HepG2 (cell line): ENCODE measurements at regions not wholly inside any gene's neighbourhood (a gene's known extent, or its start where the extent isn't known, plus 50 kb on each side); places are given as distances from the start of the nearest gene placed in this dataset.
A peak's percentile ranks its signal among the peaks of the same experiment; 100 is the strongest.

ENCODE experiments used
- ADNP ChIP-seq: sonication (generic); formaldehyde crosslinking; IDR thresholded peaks from 2 replicates; pipeline ENCODE4 v1.4.0; 2020; ENCODE audit warnings: missing genetic modification reagents
- AGO2 ChIP-seq: fragments of 200-400 bp; formaldehyde crosslinking; optimal IDR thresholded peaks from 2 replicates; pipeline ENCODE3; 2017; ENCODE audit warnings: mild to moderate bottlenecking, low read depth, low read length, moderate library complexity
- BHLHE40 ChIP-seq: IDR thresholded peaks from 2 replicates; pipeline ENCODE4 v1.6.1; 2011; ENCODE audit warnings: low read length, improper control_type of control experiment
- CAMTA2 ChIP-seq: sonication (generic); formaldehyde crosslinking; IDR thresholded peaks from 2 replicates; pipeline ENCODE4 v1.4.0; 2020; ENCODE audit warnings: mild to moderate bottlenecking, missing genetic modification reagents, borderline replicate concordance
- EED ChIP-seq: sonication (generic); formaldehyde crosslinking; IDR thresholded peaks from 2 replicates; pipeline ENCODE4 v1.5.0; 2020; ENCODE audit warnings: mild to moderate bottlenecking, missing genetic modification reagents
- EP300 ChIP-seq, 3 experiments: sonication (generic) in 1 of 3; formaldehyde crosslinking in 1 of 3; IDR thresholded peaks; 2 replicates each; pipeline versions ENCODE4 v1.5.1 to v1.6.1; 2011 to 2020; ENCODE audit warnings: low read depth in 2 of 3, low read length in 2 of 3, borderline replicate concordance in 1 of 3, improper control_type of control experiment in 1 of 3, mild to moderate bottlenecking in 1 of 3, missing genetic modification reagents in 1 of 3, moderate library complexity in 1 of 3
- MLLT10 ChIP-seq: sonication (generic); formaldehyde crosslinking; IDR thresholded peaks from 2 replicates; pipeline ENCODE4 v1.4.0; 2020; ENCODE audit warnings: missing genetic modification reagents
- RFX1 ChIP-seq: fragments of 450-650 bp; IDR thresholded peaks from 2 replicates; pipeline ENCODE4 v1.6.1; 2017
- RNF2 ChIP-seq: fragments of 450-650 bp; conservative IDR thresholded peaks from 2 replicates; pipeline ENCODE4 v1.6.1; 2016; ENCODE audit warnings: low read depth
- SPEN ChIP-seq: sonication (generic); formaldehyde crosslinking; IDR thresholded peaks from 2 replicates; pipeline ENCODE4 v1.5.1; 2020; ENCODE audit warnings: low read depth, mild to moderate bottlenecking, missing genetic modification reagents
- U2AF1 ChIP-seq: fragments of 200-400 bp; formaldehyde crosslinking; optimal IDR thresholded peaks from 2 replicates; pipeline ENCODE3; 2017; ENCODE audit warnings: mild to moderate bottlenecking, low read depth, low read length
- ZBTB3 ChIP-seq: sonication (generic); formaldehyde crosslinking; IDR thresholded peaks from 2 replicates; pipeline ENCODE4 v1.4.0; 2020; ENCODE audit warnings: low read depth, mild to moderate bottlenecking, moderate library complexity, missing genetic modification reagents, borderline replicate concordance
- ZNF207 ChIP-seq: fragments of 450-650 bp; IDR thresholded peaks from 2 replicates; pipeline ENCODE4 v1.6.1; 2016; ENCODE audit warnings: antibody characterized with exemption, borderline replicate concordance
- ZNF263 ChIP-seq: sonication (generic); formaldehyde crosslinking; IDR thresholded peaks from 2 replicates; pipeline ENCODE4 v1.4.0; 2020; ENCODE audit warnings: missing genetic modification reagents
- ZNF274 ChIP-seq: sonication (generic); formaldehyde crosslinking; IDR thresholded peaks from 2 replicates; pipeline ENCODE4 v1.5.1; 2020; ENCODE audit warnings: mild to moderate bottlenecking, missing genetic modification reagents
- ZNF34 ChIP-seq: sonication (generic); formaldehyde crosslinking; IDR thresholded peaks from 2 replicates; pipeline ENCODE4 v1.4.0; 2020; ENCODE audit warnings: mild to moderate bottlenecking, missing genetic modification reagents, borderline replicate concordance
- ZNF446 ChIP-seq: sonication (generic); formaldehyde crosslinking; IDR thresholded peaks from 2 replicates; pipeline ENCODE4 v1.5.0; 2020; ENCODE audit warnings: mild to moderate bottlenecking, missing genetic modification reagents
- ZNF549 ChIP-seq: sonication (generic); formaldehyde crosslinking; IDR thresholded peaks from 2 replicates; pipeline ENCODE4 v1.5.0; 2020; ENCODE audit warnings: missing genetic modification reagents
- ZNF781 ChIP-seq: sonication (generic); formaldehyde crosslinking; IDR thresholded peaks from 2 replicates; pipeline ENCODE4 v1.5.1; 2020; ENCODE audit warnings: borderline replicate concordance, mild to moderate bottlenecking, missing genetic modification reagents; ENCODE audit errors: not compliant biosample characterization
- TF ChIP-seq, protein P1 (sequence below): sonication (generic); formaldehyde crosslinking; IDR thresholded peaks from 2 replicates; pipeline ENCODE4 v1.9.0; 2021; ENCODE audit warnings: missing genetic modification reagents, mild to moderate bottlenecking, borderline replicate concordance
- TF ChIP-seq, protein P2 (sequence below): sonication (generic); formaldehyde crosslinking; IDR thresholded peaks from 2 replicates; pipeline ENCODE4 v1.4.0; 2020; ENCODE audit warnings: low read depth, missing genetic modification reagents
- TF ChIP-seq, protein P3 (sequence below): sonication (generic); formaldehyde crosslinking; IDR thresholded peaks from 2 replicates; pipeline ENCODE4 v1.8.0; 2022; ENCODE audit warnings: missing genetic modification reagents, mild to moderate bottlenecking, inconsistent platforms, borderline replicate concordance
- TF ChIP-seq, protein P4 (sequence below): sonication (generic); formaldehyde crosslinking; IDR thresholded peaks from 2 replicates; pipeline ENCODE4 v1.5.0; 2020; ENCODE audit warnings: missing genetic modification reagents

DNA sequence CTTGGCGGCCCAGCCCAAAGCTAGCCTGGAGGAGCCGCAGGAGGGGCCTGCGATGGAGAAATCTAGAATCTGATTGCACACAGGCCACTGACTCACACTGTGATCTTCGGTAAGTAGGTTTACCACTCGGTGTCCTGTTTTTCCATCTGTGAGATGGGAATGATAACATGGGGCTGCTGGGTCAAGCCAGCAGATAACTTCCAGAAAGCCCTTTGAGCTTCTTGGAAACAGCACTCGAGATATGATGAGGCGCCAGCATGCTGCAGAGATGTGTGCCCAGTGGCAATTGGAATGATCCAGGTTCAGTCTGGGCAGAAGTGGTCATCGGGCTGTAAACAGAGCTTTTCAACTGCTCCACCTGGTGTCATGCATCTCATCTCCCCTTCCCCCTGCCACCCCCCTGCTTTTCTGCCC, 771.3 kb upstream of the TBX3 start (continued):
- TF ChIP-seq, protein P1, sequence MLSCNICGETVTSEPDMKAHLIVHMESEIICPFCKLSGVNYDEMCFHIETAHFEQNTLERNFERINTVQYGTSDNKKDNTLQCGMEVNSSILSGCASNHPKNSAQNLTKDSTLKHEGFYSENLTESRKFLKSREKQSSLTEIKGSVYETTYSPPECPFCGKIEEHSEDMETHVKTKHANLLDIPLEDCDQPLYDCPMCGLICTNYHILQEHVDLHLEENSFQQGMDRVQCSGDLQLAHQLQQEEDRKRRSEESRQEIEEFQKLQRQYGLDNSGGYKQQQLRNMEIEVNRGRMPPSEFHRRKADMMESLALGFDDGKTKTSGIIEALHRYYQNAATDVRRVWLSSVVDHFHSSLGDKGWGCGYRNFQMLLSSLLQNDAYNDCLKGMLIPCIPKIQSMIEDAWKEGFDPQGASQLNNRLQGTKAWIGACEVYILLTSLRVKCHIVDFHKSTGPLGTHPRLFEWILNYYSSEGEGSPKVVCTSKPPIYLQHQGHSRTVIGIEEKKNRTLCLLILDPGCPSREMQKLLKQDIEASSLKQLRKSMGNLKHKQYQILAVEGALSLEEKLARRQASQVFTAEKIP = no peak
- TF ChIP-seq ZBTB3 (CRISPR knock-in tag) = no peak
- TF ChIP-seq U2AF1 = no peak
- TF ChIP-seq, protein P2, sequence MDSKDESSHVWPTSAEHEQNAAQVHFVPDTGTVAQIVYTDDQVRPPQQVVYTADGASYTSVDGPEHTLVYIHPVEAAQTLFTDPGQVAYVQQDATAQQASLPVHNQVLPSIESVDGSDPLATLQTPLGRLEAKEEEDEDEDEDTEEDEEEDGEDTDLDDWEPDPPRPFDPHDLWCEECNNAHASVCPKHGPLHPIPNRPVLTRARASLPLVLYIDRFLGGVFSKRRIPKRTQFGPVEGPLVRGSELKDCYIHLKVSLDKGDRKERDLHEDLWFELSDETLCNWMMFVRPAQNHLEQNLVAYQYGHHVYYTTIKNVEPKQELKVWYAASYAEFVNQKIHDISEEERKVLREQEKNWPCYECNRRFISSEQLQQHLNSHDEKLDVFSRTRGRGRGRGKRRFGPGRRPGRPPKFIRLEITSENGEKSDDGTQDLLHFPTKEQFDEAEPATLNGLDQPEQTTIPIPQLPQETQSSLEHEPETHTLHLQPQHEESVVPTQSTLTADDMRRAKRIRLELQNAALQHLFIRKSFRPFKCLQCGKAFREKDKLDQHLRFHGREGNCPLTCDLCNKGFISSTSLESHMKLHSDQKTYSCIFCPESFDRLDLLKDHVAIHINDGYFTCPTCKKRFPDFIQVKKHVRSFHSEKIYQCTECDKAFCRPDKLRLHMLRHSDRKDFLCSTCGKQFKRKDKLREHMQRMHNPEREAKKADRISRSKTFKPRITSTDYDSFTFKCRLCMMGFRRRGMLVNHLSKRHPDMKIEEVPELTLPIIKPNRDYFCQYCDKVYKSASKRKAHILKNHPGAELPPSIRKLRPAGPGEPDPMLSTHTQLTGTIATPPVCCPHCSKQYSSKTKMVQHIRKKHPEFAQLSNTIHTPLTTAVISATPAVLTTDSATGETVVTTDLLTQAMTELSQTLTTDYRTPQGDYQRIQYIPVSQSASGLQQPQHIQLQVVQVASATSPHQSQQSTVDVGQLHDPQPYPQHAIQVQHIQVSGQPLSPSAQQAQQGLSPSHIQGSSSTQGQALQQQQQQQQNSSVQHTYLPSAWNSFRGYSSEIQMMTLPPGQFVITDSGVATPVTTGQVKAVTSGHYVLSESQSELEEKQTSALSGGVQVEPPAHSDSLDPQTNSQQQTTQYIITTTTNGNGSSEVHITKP = peak; percentile 35; the same call in 1 of the 2 replicates
- no peak for TF ChIP-seq ZNF263 (CRISPR knock-in tag)
- no peak for TF ChIP-seq ADNP (CRISPR knock-in tag)
- no peak for TF ChIP-seq CAMTA2
- TF ChIP-seq RNF2 = no peak
- TF ChIP-seq ZNF549 (CRISPR knock-in tag) = no peak
- TF ChIP-seq ZNF274 (CRISPR knock-in tag) = no peak
- TF ChIP-seq AGO2 = no peak
- TF ChIP-seq SPEN (CRISPR knock-in tag) = no peak
- no peak for TF ChIP-seq EED (CRISPR knock-in tag)
- TF ChIP-seq MLLT10 (CRISPR knock-in tag) = no peak
- no peak for TF ChIP-seq ZNF207
- no peak for TF ChIP-seq BHLHE40
- no peak for TF ChIP-seq ZNF781 (CRISPR knock-in tag)
- no peak for TF ChIP-seq ZNF446 (CRISPR knock-in tag)
- TF ChIP-seq, protein P3, sequence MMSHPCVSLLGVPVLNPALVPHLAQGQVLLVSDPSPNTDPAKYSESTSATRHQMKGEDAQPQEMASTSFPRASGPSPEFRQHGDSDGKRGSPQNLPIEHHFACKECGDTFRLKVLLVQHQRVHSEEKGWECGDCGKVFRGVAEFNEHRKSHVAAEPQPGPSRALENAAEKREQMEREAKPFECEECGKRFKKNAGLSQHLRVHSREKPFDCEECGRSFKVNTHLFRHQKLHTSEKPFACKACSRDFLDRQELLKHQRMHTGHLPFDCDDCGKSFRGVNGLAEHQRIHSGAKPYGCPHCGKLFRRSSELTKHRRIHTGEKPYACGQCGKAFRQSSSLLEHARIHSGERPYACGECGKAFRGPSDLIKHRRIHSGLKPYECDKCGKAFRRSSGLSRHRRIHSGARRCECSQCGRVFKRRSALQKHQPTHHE = no peak
- TF ChIP-seq EP300 (IDR thresholded peaks at IDR 0.05; ENCODE audit: low read depth in 2 of 2, low read length in 2 of 2) = no peak; a peak in 1 of 4 replicates
- TF ChIP-seq EP300 (CRISPR knock-in tag; IDR thresholded peaks at IDR 0.05; ENCODE audit: borderline replicate concordance) = peak; percentile 26; the same call in 1 of the 2 replicates
- TF ChIP-seq RFX1 = no peak
- TF ChIP-seq ZNF34 = no peak
- TF ChIP-seq, protein P4, sequence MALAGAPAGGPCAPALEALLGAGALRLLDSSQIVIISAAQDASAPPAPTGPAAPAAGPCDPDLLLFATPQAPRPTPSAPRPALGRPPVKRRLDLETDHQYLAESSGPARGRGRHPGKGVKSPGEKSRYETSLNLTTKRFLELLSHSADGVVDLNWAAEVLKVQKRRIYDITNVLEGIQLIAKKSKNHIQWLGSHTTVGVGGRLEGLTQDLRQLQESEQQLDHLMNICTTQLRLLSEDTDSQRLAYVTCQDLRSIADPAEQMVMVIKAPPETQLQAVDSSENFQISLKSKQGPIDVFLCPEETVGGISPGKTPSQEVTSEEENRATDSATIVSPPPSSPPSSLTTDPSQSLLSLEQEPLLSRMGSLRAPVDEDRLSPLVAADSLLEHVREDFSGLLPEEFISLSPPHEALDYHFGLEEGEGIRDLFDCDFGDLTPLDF = no peak
